HCT116 (cell line): ENCODE measurements at regions not wholly inside any gene's neighbourhood (a gene's known extent, or its start where the extent isn't known, plus 50 kb on each side); places are given as distances from the start of the nearest gene placed in this dataset.

Experiments used
- ATAC-seq: fragments of 200-7000 bp; cut with Tn5 transposase; 2 replicates; pipeline ENCODE4 v1.9.1; 2020; ENCODE audit warnings: mild to moderate bottlenecking, moderate library complexity
- BruUV-seq: library from RNA; stranded (reverse); fragments of 400-500 nt; replicated peaks from 2 replicates; lab custom pipeline; 2021; lab: Mats Ljungman, UMichigan
- CTCF ChIA-PET: fragments of 300-600 bp; sonication (Branson Sonifier 250); formaldehyde crosslinking; loops from one replicate; lab custom pipeline; 2021; ENCODE audit warnings: antibody characterized with exemption; lab: Charles Lee
- POLR2A ChIA-PET: fragments of 300-600, 350-600 bp; sonication (Branson Sonifier 250); formaldehyde crosslinking; loops from one replicate; lab custom pipeline; 2021; ENCODE audit warnings: antibody characterized with exemption; lab: Charles Lee
- RAD21 ChIA-PET, 2 experiments: fragments of 300-600 bp; sonication (Branson Sonifier 250); formaldehyde crosslinking; loops; one replicate each; lab custom pipeline; 2023; ENCODE audit warnings: low total read pairs in 2 of 2; ENCODE audit not compliant: uncharacterized antibody in 2 of 2, unreplicated experiment in 2 of 2, low non-redundant PET in 1 of 2; lab: Charles Lee
- DNase-seq: peaks from one replicate; pipeline ENCODE4 v3.0.0-alpha.2; 2010; ENCODE audit warnings: low read depth, low spot score
- H2AFZ ChIP-seq: fragments of 200-600 bp; shearing (Covaris generic), sonication (generic); 2 replicates; pipeline ENCODE4 v1.6.1; 2017; ENCODE audit warnings: low read depth, mixed run types, mixed read lengths, antibody characterized with exemption, low read length; ENCODE audit not compliant: poor library complexity, severe bottlenecking
- H3K27ac ChIP-seq: 2 replicates; pipeline ENCODE4 v1.5.1; 2012; ENCODE audit warnings: low read depth, low read length
- H3K27me3 ChIP-seq: fragments of 200-600 bp; sonication (generic); 2 replicates; pipeline ENCODE4 v1.6.1; 2016; ENCODE audit warnings: mixed run types, low read length, mixed read lengths; ENCODE audit not compliant: insufficient read depth
- H3K36me3 ChIP-seq, 2 experiments: fragments of 200-500 bp in 1 of 2; fragments of 200-600 bp in 1 of 2; sonication (Bioruptor generic) in 1 of 2; sonication (generic) in 1 of 2; 2 replicates each; pipeline versions ENCODE4 v1.5.1 to v1.6.1; 2014 to 2016; ENCODE audit warnings: low read length in 2 of 2, inconsistent platforms in 1 of 2, mixed read lengths in 1 of 2, mixed run types in 1 of 2; ENCODE audit not compliant: insufficient read depth in 2 of 2, control insufficient read depth in 1 of 2
- H3K4me1 ChIP-seq, 2 experiments: fragments of 200-600 bp in 1 of 2; sonication (generic) in 1 of 2; 2 replicates each; pipeline versions ENCODE4 v1.5.1 to v1.6.1; 2012 to 2017; ENCODE audit warnings: low read length in 2 of 2, inconsistent platforms in 1 of 2, mild to moderate bottlenecking in 1 of 2, mixed read lengths in 1 of 2, mixed run types in 1 of 2, moderate library complexity in 1 of 2; ENCODE audit not compliant: insufficient read depth in 2 of 2, control insufficient read depth in 1 of 2
- H3K4me2 ChIP-seq: fragments of 200-600 bp; sonication (generic); 2 replicates; pipeline ENCODE4 v1.6.1; 2017; ENCODE audit warnings: mixed run types, low read length, mixed read lengths
- H3K4me3 ChIP-seq, 2 experiments: fragments of 200-600 bp in 1 of 2; sonication (generic) in 1 of 2; replicated peaks in 1 of 2; 2 replicates each; pipeline ENCODE4 v1.5.1; 2011 to 2016; ENCODE audit warnings: low read length in 2 of 2, control low read depth in 1 of 2, low read depth in 1 of 2, mild to moderate bottlenecking in 1 of 2, mixed read lengths in 1 of 2, mixed run types in 1 of 2
- H3K79me2 ChIP-seq: fragments of 200-600 bp; sonication (generic); 2 replicates; pipeline ENCODE4 v1.6.1; 2017; ENCODE audit warnings: mild to moderate bottlenecking, mixed run types, low read length, moderate library complexity, mixed read lengths; ENCODE audit not compliant: insufficient read depth
- H3K9ac ChIP-seq: fragments of 200-600 bp; sonication (generic); 2 replicates; pipeline ENCODE4 v1.6.1; 2016; ENCODE audit warnings: low read length, mixed read lengths
- H3K9me2 ChIP-seq: fragments of 200-600 bp; sonication (generic), shearing (Covaris generic); 2 replicates; pipeline ENCODE4 v1.6.1; 2017; ENCODE audit warnings: mixed run types, mild to moderate bottlenecking, moderate library complexity; ENCODE audit not compliant: insufficient read depth
- H3K9me3 ChIP-seq, 2 experiments: fragments of 200-500 bp in 1 of 2; fragments of 200-600 bp in 1 of 2; sonication (Bioruptor generic) in 1 of 2; sonication (generic) in 1 of 2; 2 replicates each; pipeline ENCODE4 v1.6.1; 2014 to 2017; ENCODE audit warnings: low read length in 2 of 2, mixed read lengths in 2 of 2, inconsistent platforms in 1 of 2, low read depth in 1 of 2, mild to moderate bottlenecking in 1 of 2, mixed run types in 1 of 2, moderate library complexity in 1 of 2; ENCODE audit not compliant: control insufficient read depth in 1 of 2, insufficient read depth in 1 of 2
- H4K20me1 ChIP-seq: fragments of 200-600 bp; sonication (generic), shearing (Covaris generic); 2 replicates; pipeline ENCODE4 v1.6.1; 2017; ENCODE audit warnings: mixed run types, mild to moderate bottlenecking, moderate library complexity; ENCODE audit not compliant: insufficient read depth
- CBX3 ChIP-seq: IDR thresholded peaks from 2 replicates; pipeline ENCODE4 v1.6.1; 2012; ENCODE audit warnings: low read depth
- ELF1 ChIP-seq: IDR thresholded peaks from 2 replicates; pipeline ENCODE4 v1.6.1; 2012; ENCODE audit warnings: low read depth, borderline replicate concordance
- EZH2 ChIP-seq: fragments of 200-600 bp; sonication (generic); IDR thresholded peaks from 2 replicates; pipeline ENCODE4 v1.6.1; 2017; ENCODE audit warnings: antibody characterized with exemption, mixed run types
- EZH2phosphoT487 ChIP-seq: fragments of 200-600 bp; IDR thresholded peaks from 2 replicates; pipeline ENCODE4 v1.6.1; 2018; ENCODE audit warnings: antibody characterized with exemption, borderline replicate concordance
- FOSL1 ChIP-seq: IDR thresholded peaks from 2 replicates; pipeline ENCODE4 v1.6.1; 2012; ENCODE audit warnings: low read depth
- JUND ChIP-seq: IDR thresholded peaks from 2 replicates; pipeline ENCODE4 v1.6.1; 2012
- POLR2A ChIP-seq: IDR thresholded peaks from 2 replicates; pipeline ENCODE4 v1.7.0; 2011; ENCODE audit warnings: borderline replicate concordance; ENCODE audit not compliant: insufficient read depth, insufficient read length; ENCODE audit errors: extremely low read depth
- POLR2AphosphoS5 ChIP-seq: IDR thresholded peaks from 2 replicates; pipeline ENCODE4 v1.6.1; 2011; ENCODE audit warnings: mild to moderate bottlenecking, low read depth, low read length, moderate library complexity
- RAD21 ChIP-seq: IDR thresholded peaks from 2 replicates; pipeline ENCODE4 v1.6.1; 2012; ENCODE audit warnings: low read depth, mild to moderate bottlenecking
- SIN3A ChIP-seq: IDR thresholded peaks from 2 replicates; pipeline ENCODE4 v1.6.1; 2012; ENCODE audit warnings: low read depth
- SP1 ChIP-seq: IDR thresholded peaks from 2 replicates; pipeline ENCODE4 v1.6.1; 2012; ENCODE audit warnings: low read depth
- SRF ChIP-seq: IDR thresholded peaks from 2 replicates; pipeline ENCODE4 v1.6.1; 2012; ENCODE audit warnings: low read depth
- TCF7L2 ChIP-seq: IDR thresholded peaks from 2 replicates; pipeline ENCODE4 v1.7.0; 2011; ENCODE audit warnings: borderline replicate concordance, inconsistent platforms; ENCODE audit not compliant: insufficient read depth, insufficient read length; ENCODE audit errors: extremely low read depth
- YY1 ChIP-seq: IDR thresholded peaks from 2 replicates; pipeline ENCODE4 v1.6.1; 2011; ENCODE audit warnings: low read length, low read depth, moderate library complexity, mild to moderate bottlenecking; ENCODE audit not compliant: insufficient replicate concordance; ENCODE audit errors: extremely low read depth
- ZFX ChIP-seq: fragments of 450-650 bp; IDR thresholded peaks from 2 replicates; pipeline ENCODE4 v1.6.1; 2017
- intact Hi-C: fragments of 100-400 bp; cut with micrococcal nuclease; formaldehyde crosslinking; loops from 2 replicates; pipeline ENCODE4 v1.10.0; 2022
- TF ChIP-seq, protein P1 (sequence below), 3 experiments: fragments of 200-600 bp in 1 of 3; sonication (generic) in 1 of 3; IDR thresholded peaks in 2 of 3; conservative IDR thresholded peaks in 1 of 3; 2 replicates each; pipeline ENCODE4 v1.5.1; 2012 to 2017; ENCODE audit warnings: low read depth in 2 of 3, low read length in 2 of 3, antibody characterized with exemption in 1 of 3, borderline replicate concordance in 1 of 3, control low read depth in 1 of 3, mild to moderate bottlenecking in 1 of 3, mixed read lengths in 1 of 3, mixed run types in 1 of 3, moderate library complexity in 1 of 3; ENCODE audit not compliant: insufficient read depth in 1 of 3
- TF ChIP-seq, protein P2 (sequence below): IDR thresholded peaks from 2 replicates; pipeline ENCODE4 v1.6.1; 2012
- TF ChIP-seq, protein P3 (sequence below): IDR thresholded peaks from 2 replicates; pipeline ENCODE4 v1.6.1; 2011; ENCODE audit warnings: mild to moderate bottlenecking, low read length, moderate library complexity; ENCODE audit not compliant: insufficient replicate concordance; ENCODE audit errors: extremely low read depth
- TF ChIP-seq, protein P4 (sequence below): IDR thresholded peaks from 2 replicates; pipeline ENCODE4 v1.6.1; 2012
- TF ChIP-seq, protein P5 (sequence below): IDR thresholded peaks from 2 replicates; pipeline ENCODE4 v1.6.1; 2012; ENCODE audit warnings: low read depth

DNA sequence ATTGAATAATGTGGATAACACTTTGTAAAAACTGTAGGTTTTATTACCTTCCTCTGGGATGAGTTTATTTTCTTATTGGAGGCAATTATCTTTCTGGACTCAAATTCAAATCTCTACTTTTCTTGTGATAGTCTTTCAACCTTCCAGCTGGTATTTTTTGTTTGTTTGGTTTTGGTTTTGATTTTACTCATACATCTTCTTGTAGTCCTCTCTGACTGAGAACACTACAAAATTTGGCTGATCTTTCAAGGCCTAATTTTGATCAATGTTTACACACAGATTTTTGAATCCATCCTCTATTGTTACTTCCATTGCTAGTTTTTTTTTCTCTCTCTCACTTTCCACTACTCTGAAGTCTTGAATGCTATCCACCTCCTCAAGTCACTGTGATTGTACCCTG lies 303.8 kb upstream of the NECTIN3 start:
- no peak overlapping the region for H3K4me3 ChIP-seq

More for the DNA sequence above, 303.8 kb upstream of the NECTIN3 start:
- H3K4me2 ChIP-seq, result no peak overlapping the region
- no peak overlapping the region for H2AFZ ChIP-seq
- no peaks in the 10 kb centered on the region for H3K9me2 ChIP-seq
- H4K20me1 ChIP-seq, result no peaks in the 10 kb centered on the region
- no peak overlapping the region for H3K27ac ChIP-seq
- H3K9ac ChIP-seq, result no peak overlapping the region
- ChIA-PET POLR2A (no interaction called here), CTCF (no interaction called here), RAD21 (no interaction called here)
- H3K9me3 ChIP-seq, result no peaks in the 10 kb centered on the region
- no peaks in the 10 kb centered on the region for H3K79me2 ChIP-seq
- intact Hi-C loops, result no loop called here
- peaks cover 15 to 20% of the 10 kb centered on the region in 2 experiments for H3K4me1 ChIP-seq
- H3K27me3 ChIP-seq, result no peaks in the 10 kb centered on the region
- TF ChIP-seq, protein P1, sequence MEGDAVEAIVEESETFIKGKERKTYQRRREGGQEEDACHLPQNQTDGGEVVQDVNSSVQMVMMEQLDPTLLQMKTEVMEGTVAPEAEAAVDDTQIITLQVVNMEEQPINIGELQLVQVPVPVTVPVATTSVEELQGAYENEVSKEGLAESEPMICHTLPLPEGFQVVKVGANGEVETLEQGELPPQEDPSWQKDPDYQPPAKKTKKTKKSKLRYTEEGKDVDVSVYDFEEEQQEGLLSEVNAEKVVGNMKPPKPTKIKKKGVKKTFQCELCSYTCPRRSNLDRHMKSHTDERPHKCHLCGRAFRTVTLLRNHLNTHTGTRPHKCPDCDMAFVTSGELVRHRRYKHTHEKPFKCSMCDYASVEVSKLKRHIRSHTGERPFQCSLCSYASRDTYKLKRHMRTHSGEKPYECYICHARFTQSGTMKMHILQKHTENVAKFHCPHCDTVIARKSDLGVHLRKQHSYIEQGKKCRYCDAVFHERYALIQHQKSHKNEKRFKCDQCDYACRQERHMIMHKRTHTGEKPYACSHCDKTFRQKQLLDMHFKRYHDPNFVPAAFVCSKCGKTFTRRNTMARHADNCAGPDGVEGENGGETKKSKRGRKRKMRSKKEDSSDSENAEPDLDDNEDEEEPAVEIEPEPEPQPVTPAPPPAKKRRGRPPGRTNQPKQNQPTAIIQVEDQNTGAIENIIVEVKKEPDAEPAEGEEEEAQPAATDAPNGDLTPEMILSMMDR (IDR thresholded peaks at IDR 0.05 in 2 of 3, conservative IDR thresholded peaks at IDR 0.05 in 1 of 3; ENCODE audit: borderline replicate concordance in 1 of 3, insufficient read depth in 1 of 3, low read depth in 2 of 3, low read length in 2 of 3), result no peak
- TF ChIP-seq RAD21, result no peak
- TF ChIP-seq POLR2A, result no peak
- no peak for TF ChIP-seq EZH2
- no peak for TF ChIP-seq SP1
- TF ChIP-seq YY1, result no peak
- TF ChIP-seq, protein P2, sequence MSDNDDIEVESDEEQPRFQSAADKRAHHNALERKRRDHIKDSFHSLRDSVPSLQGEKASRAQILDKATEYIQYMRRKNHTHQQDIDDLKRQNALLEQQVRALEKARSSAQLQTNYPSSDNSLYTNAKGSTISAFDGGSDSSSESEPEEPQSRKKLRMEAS, result no peak
- no peak for TF ChIP-seq SRF
- TF ChIP-seq ZFX, result no peak
- TF ChIP-seq, protein P3, sequence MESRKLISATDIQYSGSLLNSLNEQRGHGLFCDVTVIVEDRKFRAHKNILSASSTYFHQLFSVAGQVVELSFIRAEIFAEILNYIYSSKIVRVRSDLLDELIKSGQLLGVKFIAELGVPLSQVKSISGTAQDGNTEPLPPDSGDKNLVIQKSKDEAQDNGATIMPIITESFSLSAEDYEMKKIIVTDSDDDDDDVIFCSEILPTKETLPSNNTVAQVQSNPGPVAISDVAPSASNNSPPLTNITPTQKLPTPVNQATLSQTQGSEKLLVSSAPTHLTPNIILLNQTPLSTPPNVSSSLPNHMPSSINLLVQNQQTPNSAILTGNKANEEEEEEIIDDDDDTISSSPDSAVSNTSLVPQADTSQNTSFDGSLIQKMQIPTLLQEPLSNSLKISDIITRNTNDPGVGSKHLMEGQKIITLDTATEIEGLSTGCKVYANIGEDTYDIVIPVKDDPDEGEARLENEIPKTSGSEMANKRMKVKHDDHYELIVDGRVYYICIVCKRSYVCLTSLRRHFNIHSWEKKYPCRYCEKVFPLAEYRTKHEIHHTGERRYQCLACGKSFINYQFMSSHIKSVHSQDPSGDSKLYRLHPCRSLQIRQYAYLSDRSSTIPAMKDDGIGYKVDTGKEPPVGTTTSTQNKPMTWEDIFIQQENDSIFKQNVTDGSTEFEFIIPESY, result no peak
- no peak for TF ChIP-seq TCF7L2
- TF ChIP-seq SIN3A, result no peak
- no peak for TF ChIP-seq JUND
- TF ChIP-seq, protein P4, sequence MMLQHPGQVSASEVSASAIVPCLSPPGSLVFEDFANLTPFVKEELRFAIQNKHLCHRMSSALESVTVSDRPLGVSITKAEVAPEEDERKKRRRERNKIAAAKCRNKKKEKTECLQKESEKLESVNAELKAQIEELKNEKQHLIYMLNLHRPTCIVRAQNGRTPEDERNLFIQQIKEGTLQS, result no peak
- TF ChIP-seq FOSL1, result no peak
- no peak for TF ChIP-seq POLR2AphosphoS5
- no peak for TF ChIP-seq ELF1
- no peak for TF ChIP-seq EZH2phosphoT487
- no peak for TF ChIP-seq CBX3
- TF ChIP-seq, protein P5, sequence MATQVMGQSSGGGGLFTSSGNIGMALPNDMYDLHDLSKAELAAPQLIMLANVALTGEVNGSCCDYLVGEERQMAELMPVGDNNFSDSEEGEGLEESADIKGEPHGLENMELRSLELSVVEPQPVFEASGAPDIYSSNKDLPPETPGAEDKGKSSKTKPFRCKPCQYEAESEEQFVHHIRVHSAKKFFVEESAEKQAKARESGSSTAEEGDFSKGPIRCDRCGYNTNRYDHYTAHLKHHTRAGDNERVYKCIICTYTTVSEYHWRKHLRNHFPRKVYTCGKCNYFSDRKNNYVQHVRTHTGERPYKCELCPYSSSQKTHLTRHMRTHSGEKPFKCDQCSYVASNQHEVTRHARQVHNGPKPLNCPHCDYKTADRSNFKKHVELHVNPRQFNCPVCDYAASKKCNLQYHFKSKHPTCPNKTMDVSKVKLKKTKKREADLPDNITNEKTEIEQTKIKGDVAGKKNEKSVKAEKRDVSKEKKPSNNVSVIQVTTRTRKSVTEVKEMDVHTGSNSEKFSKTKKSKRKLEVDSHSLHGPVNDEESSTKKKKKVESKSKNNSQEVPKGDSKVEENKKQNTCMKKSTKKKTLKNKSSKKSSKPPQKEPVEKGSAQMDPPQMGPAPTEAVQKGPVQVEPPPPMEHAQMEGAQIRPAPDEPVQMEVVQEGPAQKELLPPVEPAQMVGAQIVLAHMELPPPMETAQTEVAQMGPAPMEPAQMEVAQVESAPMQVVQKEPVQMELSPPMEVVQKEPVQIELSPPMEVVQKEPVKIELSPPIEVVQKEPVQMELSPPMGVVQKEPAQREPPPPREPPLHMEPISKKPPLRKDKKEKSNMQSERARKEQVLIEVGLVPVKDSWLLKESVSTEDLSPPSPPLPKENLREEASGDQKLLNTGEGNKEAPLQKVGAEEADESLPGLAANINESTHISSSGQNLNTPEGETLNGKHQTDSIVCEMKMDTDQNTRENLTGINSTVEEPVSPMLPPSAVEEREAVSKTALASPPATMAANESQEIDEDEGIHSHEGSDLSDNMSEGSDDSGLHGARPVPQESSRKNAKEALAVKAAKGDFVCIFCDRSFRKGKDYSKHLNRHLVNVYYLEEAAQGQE, result no peak
- DNase-seq, result no peak
- H3K36me3 ChIP-seq, result no peaks in the 10 kb centered on the region; a peak in 1 of 4 replicates
- no TSS peak for BruUV-seq
- ATAC-seq, result no peak
